AG10803 (cell line): ENCODE measurements at regions not wholly inside any gene's neighbourhood (a gene's known extent, or its start where the extent isn't known, plus 50 kb on each side); places are given as distances from the start of the nearest gene placed in this dataset.

ENCODE experiments used
- DNase-seq: peaks from one replicate; pipeline ENCODE4 v3.0.0; 2010; ENCODE audit warnings: low read depth
- H3K4me3 ChIP-seq: 2 replicates; pipeline ENCODE4 v1.5.1; 2011; ENCODE audit warnings: mild to moderate bottlenecking, low read length, control low read depth
- CTCF ChIP-seq: conservative IDR thresholded peaks from 2 replicates; pipeline ENCODE4 v1.5.1; 2011; ENCODE audit warnings: mild to moderate bottlenecking, low read length, control low read depth, inconsistent platforms

GRCh38 chr18:41721103-41721790 lies 233.8 kb upstream of the PIK3C3 start:
- no peak for DNase-seq
- H3K4me3 ChIP-seq: no peak overlapping the region
- TF ChIP-seq CTCF: no peak

GRCh38 chr18:41720226-41720625 lies 234.8 kb upstream of the PIK3C3 start:
- H3K4me3 ChIP-seq: no peak overlapping the region
- TF ChIP-seq CTCF: no peak
- no peak for DNase-seq

GRCh38 chr18:41719808-41720207 lies 235.2 kb upstream of the PIK3C3 start:
- DNase-seq: no peak
- TF ChIP-seq CTCF: no peak
- H3K4me3 ChIP-seq: no peak overlapping the region

- DNase-seq: no peak
- TF ChIP-seq CTCF: no peak
- no peak overlapping the region for H3K4me3 ChIP-seq
Observed at GRCh38 chr18:41714872-41715271, 240.2 kb upstream of the PIK3C3 start.

- no peak for DNase-seq
- TF ChIP-seq CTCF: no peak
- no peak overlapping the region for H3K4me3 ChIP-seq
Observed at GRCh38 chr18:41713969-41714825, 240.8 kb upstream of the PIK3C3 start.

GRCh38 chr18:41706301-41706700 lies 248.7 kb upstream of the PIK3C3 start:
- no peak overlapping the region for H3K4me3 ChIP-seq
- no peak for DNase-seq
- no peak for TF ChIP-seq CTCF
